ENCODE measurements at regions not wholly inside any gene's neighbourhood (a gene's known extent, or its start where the extent isn't known, plus 50 kb on each side); places are given as distances from the start of the nearest gene placed in this dataset.

DNA sequence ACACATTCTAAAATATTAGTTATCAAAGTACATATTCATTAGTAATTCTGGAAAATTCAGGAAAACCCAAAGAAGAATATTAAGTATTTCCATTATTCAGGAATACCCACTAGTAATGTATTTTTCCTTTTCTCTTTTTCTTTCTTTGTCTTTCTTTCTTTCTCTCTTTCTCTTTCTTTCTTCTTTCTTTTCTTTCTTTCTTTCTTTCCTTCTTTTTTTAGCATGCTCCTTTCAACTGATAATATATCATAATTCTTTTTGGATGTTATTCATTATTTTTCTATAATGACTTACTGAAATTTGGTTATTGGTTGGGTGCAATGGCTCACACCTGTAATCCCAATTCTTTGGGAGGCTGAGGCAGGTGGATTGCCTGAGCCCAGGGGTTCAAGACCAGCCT is 175.6 kb upstream of the RAB4A start:
- DNase-seq: no peak

DNA sequence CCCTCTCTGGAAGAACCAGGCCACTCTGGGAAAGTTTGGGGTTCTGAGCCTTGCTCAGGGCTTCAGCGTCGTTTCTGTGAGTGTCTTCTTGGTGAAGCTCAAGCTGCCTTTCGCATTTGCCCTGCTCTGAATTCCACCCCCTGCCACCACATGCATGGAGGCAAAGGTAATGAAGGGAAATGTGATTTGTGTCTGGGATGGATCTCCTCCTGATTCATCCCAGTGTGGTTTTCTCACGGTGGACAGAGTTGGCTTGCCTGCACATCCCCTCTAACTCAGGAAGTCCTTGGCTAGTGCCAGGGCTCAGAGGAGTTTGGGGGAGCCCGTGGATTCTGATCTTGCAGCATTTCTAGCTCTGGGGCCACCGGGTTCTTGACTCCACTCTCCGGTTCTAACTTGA is 173.6 kb upstream of the RAB4A start:
- DNase-seq: no peak

DNA sequence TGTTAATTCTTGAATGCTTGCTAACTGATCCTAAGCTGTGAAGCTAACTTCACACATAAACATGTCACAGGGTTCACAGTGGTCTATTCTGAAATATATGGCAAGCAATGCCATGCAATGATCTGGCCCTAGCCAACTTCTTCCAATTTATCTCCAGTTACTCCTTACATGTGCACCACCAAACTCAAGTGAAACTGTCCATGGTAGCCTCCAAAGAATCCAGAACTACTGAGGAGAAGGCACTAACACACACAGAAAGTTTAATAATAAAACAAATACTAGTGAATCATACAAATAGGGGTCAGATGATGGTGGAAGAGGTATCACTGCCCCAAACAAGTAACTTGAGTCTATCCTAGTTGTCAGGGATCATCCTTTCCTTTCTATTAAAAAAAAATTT is 172.6 kb upstream of the RAB4A start:
- no peak for DNase-seq

DNA sequence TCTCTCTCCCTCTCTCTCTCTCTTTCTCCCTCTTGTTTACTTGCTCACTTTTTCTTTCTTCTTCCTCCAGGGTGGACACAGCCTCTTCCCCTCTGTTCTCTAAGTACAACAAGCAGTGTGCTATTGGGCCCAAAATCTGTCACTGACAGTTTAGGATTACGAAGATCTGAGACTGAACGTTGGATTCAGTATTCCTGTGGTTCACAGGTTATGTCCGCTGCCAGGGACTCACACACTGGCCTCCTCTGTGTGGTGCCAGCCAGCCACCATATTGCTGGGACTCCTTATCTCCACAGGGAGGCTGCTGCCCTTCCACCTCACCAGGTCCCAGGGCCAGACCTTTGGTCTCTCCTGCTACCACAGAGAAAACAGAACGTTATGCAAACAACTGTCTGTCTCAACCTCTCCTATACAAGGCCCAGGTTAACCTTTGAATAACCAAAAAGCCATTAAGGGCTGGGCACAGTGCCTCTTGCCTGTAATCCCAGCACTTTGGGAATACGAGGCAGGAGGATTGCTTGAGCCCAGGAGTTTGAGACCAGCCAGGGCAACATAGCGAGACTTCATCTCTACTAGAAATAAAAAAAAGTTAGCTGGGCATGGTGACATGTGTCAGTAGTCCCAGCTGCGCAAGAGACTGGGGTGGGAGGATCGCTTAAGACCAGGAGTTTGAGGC is 171.9 kb upstream of the RAB4A start:
- no peak for DNase-seq

DNA sequence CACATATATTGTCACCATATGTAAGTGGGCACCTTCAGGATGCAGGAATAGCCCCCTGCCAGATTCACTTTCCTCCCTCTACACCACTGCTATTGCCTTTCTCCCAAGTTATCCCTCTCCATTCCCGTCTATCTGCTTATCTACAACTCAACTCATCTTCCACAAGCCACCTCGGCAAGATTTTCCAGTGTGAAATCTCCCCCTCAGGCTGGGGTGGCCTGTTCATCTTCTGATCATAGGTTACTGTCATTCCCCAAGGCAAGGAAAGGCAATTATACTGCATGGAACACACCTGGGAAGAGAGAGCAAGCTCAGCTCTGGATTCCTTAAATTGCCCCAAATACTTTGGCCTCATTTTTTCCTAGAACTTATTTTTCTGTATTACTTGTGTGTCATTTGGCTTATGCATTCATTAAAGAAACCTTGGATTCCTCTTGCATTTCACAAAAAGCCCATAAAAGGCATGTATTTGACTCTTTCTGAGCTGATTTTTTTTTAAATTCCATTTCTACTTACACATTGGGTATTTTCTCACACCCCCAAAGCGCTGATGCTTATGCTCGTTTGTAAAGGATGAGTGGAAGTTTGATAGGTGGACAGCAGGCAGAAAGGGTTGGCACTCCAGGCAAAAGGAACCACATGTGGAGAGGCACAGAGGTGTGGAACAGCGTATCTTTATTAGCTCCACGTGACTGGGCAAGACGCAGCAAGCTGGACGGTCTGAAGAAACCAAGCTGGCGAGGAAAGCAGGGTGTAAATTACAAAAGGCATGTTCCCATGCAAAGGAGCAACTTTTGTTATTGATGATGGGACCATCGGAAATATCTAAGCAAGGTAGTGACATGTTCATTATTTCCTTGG is 169.7 kb upstream of the RAB4A start:
- no peak for DNase-seq

DNA sequence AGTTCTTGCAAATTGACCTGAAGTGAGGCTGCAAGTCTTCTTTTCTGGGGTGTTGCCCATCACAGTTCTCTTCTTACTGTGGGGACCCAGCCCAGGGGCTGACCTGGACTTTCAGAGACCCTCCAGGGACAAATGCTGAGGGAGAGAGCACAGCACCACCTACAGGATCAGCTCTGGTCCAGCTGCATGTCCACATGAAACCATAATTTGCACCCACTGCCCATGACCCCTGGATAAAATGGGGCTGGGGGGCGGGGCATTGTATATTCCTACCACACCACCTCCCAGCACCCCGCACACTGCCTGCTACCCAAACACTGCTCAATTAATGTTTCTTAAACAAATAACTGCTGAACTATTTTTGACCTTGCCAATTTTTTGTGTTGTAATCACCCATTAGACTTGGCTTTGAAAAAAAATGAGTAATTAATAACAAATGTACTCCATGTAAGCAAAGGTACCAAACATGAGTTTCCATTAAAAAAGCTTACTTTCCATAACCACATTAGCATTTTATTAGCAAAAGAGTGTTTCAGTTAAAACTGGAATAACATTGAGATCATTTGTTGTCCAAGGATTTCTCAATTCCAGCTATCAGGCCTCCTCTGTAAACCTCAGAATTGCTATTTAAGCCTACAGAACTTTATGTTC is 168.0 kb upstream of the RAB4A start:
- no peak for DNase-seq

DNA sequence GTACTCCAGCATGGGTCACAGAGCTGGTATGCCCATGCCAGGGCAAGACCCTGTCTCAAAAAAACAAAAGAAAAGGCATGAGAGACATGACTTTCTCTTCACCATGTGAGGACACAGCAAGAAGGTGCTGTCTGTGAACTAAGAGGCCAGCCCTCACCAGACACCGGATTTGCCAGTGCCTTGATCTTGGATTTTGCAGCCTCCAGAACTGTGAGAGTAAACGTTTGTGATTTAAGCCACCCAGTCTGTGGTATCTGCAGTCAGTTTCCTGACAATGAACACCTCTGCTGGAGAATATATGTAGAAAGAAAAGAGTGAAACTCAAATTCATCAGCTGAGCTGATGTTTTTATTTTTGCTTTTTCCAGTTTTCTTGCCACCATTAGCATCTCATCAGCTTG is 166.3 kb upstream of the RAB4A start:
- no peak for DNase-seq

DNA sequence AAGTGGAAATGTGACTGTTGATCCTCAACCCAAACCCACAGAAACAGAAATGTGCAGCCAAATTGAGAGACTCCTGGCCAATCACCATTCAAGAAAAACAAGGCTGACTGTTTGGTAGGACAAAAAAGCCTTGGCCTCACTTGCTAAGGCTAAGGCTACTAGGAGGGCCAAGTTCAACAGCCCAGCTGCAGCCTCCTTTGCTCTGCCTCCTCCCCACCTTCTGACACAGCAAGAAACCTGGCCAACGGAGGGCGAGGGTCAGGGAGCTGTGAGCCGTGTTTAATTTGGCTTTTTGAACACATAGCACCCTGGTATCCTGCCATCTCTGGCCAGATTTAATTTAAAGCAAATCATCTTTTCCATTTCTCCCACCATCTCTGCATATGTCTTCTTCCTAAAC is 165.8 kb upstream of the RAB4A start:
- DNase-seq: no peak

DNA sequence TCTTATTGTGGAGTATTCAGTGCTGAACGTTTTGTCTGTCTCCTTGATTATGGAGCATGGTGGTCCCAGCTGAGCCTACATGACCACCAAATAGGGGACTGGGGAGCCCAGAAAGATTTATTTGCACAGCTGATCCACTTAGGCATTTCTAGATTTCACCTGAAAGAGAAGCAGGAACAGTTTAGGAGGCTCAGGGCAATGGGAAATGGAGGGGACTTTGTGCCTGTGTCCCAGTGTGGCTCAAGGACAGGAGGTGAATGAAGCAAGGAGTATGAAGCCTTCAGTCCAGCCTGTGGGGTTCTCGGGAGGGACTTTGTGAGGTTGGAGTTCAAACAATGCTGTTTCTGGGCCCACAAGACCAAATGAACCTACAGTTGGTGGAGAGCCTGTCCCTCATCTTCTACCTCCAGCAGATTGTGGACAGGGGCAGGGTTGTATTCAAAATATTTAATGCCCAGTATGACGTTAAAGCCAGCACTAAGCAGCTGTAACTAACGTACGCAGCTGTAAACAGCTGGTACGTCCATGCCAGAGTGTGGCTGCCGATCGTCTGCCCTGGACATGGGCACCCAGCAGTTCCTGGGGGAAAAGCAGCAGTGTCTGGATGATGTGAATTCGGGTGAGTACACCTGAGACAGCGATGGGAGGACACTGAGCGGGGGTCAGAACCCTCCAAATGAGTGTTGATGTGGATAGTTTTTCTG is 164.9 kb upstream of the RAB4A start:
- DNase-seq: no peak

DNA sequence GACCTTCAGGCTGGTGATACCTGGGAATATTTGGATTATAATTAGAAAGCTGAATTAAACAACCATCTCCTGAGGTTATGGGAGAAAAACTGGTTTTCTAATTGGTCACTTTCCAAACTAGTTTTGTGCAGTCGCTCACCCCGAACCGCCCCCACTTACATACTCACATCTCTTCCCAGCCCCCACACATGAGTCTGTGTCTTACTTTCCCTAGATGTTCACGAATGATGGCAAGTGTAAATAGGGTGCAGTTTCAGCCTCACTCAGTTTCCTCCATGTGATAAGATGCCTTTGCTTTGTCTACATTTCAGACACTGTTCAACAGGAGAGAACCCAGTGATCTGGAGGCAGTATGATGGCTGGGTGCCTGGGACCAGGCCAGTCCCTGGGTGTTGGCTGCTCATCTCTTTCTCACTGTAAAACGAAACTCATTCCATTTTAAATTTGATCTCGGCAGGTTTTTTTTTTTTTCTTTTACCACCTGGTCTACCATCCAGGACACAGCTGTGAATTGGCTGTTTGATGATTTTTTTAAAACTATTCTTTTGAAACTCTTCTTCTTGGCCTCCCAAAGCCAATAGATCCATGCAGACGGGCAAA is 164.3 kb upstream of the RAB4A start:
- DNase-seq: no peak

DNA sequence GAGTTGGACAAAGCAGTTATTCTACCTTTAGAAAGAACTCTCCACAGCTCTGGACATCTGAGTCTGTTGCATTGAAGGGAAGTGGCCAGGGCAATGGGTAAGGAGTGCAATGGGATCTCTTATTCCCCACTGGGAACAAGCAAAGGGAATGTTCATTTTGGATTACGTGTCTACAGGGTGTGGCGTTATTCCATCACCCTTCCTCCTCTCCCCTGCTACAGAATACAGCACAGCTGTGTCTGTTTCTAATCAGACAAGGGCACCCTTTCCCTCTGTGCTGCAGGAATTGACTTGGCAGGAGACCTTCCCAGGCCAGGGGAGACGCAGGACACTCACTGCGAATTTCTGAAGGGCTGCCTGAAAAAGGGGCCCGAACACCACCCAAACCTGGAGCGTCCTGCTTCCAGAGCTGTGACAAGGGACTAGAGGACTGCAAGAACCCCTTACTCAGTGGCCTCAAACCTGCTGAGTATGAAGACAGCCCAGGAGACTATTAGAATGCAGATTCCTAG is 163.6 kb upstream of the RAB4A start:
- no peak for DNase-seq

DNA sequence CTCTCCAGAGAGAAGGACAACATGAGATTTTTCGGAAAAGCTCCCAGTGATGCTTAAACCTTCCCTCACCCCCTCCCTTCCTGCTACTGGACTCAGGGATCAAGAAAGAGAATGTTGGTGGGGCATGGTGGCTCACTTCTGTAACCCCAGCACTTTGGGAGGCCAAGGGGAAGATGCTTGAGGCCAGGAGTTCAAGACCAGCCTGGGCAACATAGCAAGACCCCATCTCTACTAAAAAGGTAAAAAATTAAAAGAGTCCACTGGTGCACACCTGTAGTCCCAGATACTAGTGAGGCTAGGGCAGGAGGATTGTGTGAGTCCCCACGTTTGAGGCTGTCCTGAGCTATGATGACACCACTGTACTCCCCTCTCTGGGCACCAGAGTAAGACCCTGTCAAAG is 162.9 kb upstream of the RAB4A start:
- DNase-seq: no peak

DNA sequence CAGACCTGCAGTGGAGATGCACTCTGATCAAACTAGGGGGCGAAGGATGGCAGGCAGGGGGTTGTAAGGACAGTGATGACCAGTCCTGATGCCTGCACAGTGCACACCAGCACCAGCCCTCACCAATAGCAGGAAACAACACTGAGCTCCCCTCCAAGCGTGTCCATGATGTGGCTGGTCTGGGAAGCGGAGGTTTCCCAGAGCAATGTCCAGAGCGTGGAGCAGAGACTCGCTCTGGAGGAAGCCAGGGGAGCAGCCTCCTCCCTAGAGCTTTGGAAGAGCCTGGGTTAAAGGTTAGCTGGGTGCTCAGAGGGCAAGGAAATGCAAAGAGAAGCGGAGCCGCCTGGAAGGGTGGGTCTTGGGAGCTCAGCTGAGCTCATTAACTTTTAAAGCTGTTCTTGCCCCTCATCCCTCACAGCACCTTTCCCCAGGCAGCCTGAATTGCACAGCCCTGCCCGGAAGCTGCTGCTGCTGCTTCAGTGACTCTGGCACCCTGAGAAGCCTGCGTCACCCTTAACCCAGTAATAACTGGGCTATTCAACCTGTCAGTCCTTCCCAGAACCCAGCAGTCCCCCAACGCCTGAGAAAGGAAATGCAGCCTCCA is 162.2 kb upstream of the RAB4A start:
- DNase-seq: no peak

DNA sequence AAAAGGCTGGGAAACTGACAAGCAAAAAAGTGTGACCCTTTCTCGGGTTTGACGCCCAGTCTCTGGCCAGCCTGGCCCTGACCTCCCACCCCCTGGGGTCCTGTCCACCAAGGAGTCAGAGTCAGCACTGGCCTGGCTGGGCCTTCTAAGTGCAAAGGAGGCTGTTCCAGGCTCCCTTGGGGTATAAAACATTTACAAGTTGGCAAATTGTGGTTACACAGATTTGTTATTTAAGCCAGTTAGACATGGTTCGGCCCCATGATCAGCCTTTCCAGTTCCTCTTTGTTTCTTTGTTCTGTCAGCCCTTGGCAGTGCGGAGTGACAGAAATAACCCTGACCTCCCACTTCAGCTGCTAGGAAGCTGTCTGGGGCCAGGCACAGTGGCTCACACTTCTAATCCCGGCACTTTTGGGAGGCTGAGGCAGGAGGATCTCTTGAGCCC is 161.6 kb upstream of the RAB4A start:
- peak; percentile 59 to 61 (median 59) for DNase-seq

DNA sequence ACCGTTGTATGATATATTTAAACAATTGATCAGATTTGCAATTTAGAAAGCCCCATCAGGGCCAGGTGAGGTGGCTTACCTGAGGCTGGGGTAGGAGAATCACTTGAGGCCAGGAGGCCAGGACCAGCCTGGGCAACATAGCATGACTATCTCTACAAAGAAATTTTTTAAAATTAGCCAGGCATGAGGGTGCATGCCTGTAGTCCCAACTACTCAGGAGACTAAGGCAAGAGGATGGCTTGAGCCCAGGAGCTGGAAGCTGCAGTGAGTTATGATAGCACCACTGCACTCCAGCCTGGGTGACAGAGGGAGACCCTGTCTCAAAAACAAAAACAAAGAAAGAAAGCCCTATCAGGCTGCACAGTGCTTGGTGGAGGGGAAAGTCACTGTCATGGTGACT is 159.9 kb upstream of the RAB4A start:
- DNase-seq: no peak

DNA sequence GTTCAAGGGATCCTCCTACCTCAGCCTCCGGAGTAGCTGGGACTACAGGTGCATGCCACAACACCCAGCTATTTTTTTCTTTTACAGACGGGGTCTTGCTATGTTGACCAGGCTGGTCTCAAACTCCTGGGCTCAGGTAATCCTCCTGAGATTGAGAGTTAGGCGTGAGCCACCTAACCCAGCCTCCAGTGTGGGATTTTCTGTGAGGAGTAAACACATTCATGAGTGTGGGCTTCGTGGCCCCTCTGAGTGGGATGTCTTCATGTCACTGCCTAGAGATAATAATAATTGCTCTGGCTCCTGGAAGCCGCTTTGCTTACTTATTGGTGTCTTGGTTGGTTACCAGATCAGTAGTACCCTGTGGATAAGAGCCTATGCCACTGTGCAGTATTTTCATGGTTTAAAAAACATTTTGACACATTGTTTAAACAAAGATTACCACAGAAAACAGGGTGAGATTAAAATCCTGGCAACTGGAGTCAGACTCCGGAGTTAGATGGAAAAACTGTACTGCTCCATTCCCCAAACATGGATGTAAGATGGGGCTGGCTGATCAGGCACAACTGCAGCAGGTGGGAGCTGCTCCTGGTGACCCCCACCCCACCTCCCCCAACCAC is 159.1 kb upstream of the RAB4A start:
- no peak for DNase-seq

DNA sequence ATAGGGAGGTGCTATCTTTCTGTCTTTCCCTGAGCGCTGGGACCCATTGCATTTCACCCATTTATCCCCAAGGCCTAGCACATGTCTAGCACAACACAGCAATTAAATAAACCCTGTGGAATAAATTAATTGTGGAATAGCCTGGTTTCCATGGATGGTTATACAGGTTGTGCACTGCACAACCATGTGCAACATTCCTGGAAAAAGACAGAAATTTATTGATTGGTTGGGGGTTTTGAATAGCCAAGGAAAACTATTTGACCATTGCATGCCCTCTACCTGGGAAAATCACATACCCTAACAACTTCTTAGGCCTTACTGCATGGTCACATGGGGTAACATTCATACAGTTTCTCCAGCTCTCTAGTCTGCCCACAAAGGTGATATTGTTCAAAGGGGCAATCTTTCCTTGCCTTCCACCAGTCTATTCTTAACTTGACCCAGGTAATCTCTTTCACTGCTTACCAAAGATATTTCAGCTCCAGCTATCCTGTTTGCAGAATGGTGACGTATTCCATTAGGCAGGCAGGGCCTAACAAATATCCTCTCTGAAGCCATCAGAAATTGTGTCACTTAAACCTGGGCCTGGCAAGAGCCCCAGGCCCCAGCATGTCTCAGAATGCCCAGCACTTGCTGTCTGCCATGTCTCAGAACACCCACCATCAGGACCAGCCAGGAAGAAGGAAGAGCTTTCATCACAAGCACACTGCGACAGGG is 157.9 kb upstream of the RAB4A start:
- no peak for DNase-seq

DNA sequence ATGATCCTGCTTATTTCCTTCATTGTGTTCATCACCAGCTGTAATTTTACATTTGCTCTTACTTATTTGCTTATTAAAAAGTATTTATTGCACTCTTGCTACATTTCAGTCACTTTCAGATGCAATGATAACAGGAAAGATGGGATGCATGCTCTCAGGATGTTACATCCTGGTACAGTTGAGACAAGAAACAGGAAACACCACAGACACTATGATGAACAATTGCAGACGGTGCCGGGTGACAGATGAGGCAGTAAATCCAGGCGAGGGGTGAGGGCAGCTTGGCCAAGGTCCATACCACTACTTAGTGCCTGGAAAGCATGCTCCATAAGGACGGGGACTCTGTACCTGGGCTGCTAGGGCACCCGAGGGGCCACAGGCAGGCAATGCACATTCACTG is 156.6 kb upstream of the RAB4A start:
- DNase-seq: no peak

DNA sequence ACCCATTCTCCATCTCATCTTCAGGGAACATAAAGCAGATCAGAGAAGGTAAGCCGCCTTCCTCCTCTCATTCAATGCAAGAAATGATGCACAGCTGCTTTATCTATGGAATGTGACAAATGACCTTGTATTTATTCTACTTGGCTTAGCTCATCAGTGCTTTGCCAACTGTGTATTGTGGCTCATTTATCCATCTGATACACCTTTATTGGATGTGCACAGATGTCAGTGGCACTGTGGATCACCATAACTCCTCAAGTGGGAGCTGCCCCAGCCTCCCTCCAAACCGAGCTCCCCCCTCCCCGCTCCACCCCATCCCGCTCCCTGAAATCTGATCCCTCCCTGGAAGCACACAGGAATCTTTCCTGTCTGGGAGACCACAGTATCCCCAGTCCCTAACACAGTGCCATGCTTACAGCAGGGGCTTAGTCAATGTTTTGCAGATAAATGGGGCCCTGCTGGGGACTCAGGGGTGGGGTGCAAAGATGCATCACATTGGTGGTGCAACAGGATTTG is 156.0 kb upstream of the RAB4A start:
- DNase-seq: no peak

DNA sequence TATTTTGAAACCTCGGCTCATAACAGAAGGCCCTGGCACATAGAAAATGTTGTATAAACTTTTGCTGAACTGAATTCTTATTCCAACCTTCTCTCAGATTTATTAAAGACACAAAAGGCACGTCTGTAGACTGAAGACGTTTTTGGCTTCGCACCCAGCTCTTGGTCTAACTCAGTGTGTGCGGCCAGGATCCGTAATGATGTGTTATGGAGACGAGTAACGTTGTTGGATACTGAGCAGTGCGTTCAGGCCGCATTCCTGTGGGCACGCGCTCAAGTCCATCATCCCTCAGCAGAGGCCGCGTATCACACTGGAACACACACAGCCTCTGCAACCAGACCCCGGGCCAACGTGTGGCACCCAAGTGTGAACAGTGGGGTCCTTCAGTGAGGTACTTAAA is 154.8 kb upstream of the RAB4A start:
- no peak for DNase-seq
